Natural killer cell (primary cell): ENCODE measurements at regions not wholly inside any gene's neighbourhood (a gene's known extent, or its start where the extent isn't known, plus 50 kb on each side); places are given as distances from the start of the nearest gene placed in this dataset.

Source experiments
- ATAC-seq, 3 donors: fragments of 150-1000 bp in 2 of 3; fragments of 200-7000 bp in 1 of 3; cut with Tn5 transposase; 1 replicate in 1 of 3; 2 replicates in 2 of 3; pipeline ENCODE4 v1.10.0; 2021; ENCODE audit warnings: mild to moderate bottlenecking in 2 of 3, moderate library complexity in 2 of 3
- DNase-seq, 2 donors: peaks; one replicate each; pipeline versions ENCODE4 v3.0.0 to v3.0.0-alpha.2; 2013 to 2021; ENCODE audit warnings: mixed read lengths in 1 of 2
- H3K27ac ChIP-seq: one replicate; pipeline ENCODE4 v1.5.1; 2013; ENCODE audit warnings: mild to moderate bottlenecking, low read length
- H3K27me3 ChIP-seq: one replicate; pipeline ENCODE4 v1.6.1; 2013; ENCODE audit warnings: low read length; ENCODE audit not compliant: control insufficient read depth, insufficient read depth
- H3K36me3 ChIP-seq: one replicate; pipeline ENCODE4 v1.6.1; 2013; ENCODE audit warnings: low read length; ENCODE audit not compliant: control insufficient read depth, insufficient read depth
- H3K4me1 ChIP-seq: one replicate; pipeline ENCODE4 v1.6.1; 2013; ENCODE audit warnings: low read length; ENCODE audit not compliant: control insufficient read depth, insufficient read depth
- H3K4me3 ChIP-seq: one replicate; pipeline ENCODE4 v1.5.1; 2013; ENCODE audit warnings: low read length
- H3K9me3 ChIP-seq: one replicate; pipeline ENCODE4 v1.6.1; 2013; ENCODE audit warnings: low read length; ENCODE audit not compliant: control insufficient read depth, insufficient read depth
- H3K27ac Mint-ChIP-seq, 2 donors: one replicate each; pipeline ENCODE4 v1.8.0; 2022; ENCODE audit warnings: mild to moderate bottlenecking in 2 of 2, mixed read lengths in 2 of 2, moderate library complexity in 1 of 2
- H3K27me3 Mint-ChIP-seq, 2 donors: one replicate each; pipeline ENCODE4 v1.8.0; 2022; ENCODE audit warnings: low read depth in 2 of 2, mixed read lengths in 2 of 2
- H3K36me3 Mint-ChIP-seq: one replicate; pipeline ENCODE4 v1.8.0; 2022; ENCODE audit warnings: mixed read lengths
- H3K4me1 Mint-ChIP-seq, 2 donors: one replicate each; pipeline ENCODE4 v1.8.0; 2022; ENCODE audit warnings: mixed read lengths in 2 of 2
- H3K4me3 Mint-ChIP-seq: one replicate; pipeline ENCODE4 v1.8.0; 2022; ENCODE audit warnings: mild to moderate bottlenecking, moderate library complexity, mixed read lengths
- H3K9me3 Mint-ChIP-seq, 2 donors: one replicate each; pipeline ENCODE4 v1.8.0; 2022; ENCODE audit warnings: mixed read lengths in 2 of 2
- WGBS: methylation state at CpG from one replicate; pipeline ENCODE4 v1.1.7; 2013; ENCODE audit warnings: missing lambda C conversion rate; ENCODE audit not compliant: insufficient coverage; 5-methylcytosine and 5-hydroxymethylcytosine counted together
- intact Hi-C: fragments of 100-400 bp; cut with micrococcal nuclease; formaldehyde crosslinking; loops from one replicate; pipeline ENCODE4 v1.14.2; 2022
- TF ChIP-seq, protein P1 (sequence below): fragments of 200-600 bp; IDR thresholded peaks from one replicate; pipeline ENCODE4 v1.8.0; 2022; ENCODE audit warnings: antibody characterized with exemption

DNA sequence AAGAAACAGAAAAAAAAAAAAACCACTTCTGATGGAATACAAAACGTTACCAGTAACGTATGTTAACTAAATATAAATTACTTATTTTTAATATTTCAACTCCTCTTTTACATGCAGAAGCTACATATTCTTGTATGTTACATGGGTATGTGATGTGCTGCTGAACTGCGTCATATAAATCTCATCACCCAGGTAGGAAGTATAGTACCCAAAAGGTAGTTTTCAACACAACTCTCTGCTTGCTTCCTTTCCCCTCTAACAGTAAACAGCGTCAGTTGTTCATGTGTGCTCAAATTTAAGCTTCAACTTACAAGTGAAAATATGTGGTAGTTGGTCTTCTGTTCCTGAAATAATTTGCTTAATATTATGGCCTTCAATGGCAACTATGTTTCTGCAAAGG is 250.0 kb upstream of the RBMY1B start:
- H3K27me3 Mint-ChIP-seq, result no peaks in the 10 kb centered on the region
- TF ChIP-seq, protein P1, sequence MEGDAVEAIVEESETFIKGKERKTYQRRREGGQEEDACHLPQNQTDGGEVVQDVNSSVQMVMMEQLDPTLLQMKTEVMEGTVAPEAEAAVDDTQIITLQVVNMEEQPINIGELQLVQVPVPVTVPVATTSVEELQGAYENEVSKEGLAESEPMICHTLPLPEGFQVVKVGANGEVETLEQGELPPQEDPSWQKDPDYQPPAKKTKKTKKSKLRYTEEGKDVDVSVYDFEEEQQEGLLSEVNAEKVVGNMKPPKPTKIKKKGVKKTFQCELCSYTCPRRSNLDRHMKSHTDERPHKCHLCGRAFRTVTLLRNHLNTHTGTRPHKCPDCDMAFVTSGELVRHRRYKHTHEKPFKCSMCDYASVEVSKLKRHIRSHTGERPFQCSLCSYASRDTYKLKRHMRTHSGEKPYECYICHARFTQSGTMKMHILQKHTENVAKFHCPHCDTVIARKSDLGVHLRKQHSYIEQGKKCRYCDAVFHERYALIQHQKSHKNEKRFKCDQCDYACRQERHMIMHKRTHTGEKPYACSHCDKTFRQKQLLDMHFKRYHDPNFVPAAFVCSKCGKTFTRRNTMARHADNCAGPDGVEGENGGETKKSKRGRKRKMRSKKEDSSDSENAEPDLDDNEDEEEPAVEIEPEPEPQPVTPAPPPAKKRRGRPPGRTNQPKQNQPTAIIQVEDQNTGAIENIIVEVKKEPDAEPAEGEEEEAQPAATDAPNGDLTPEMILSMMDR, result no peak
- no peak overlapping the region for H3K27ac Mint-ChIP-seq
- H3K9me3 Mint-ChIP-seq, result no peaks in the 10 kb centered on the region
- H3K4me1 Mint-ChIP-seq, result no peaks in the 10 kb centered on the region
- H3K27ac ChIP-seq, result no peak overlapping the region
- WGBS, result no CpG with 5 or more reads among the region's 4 CpGs
- no peaks in the 10 kb centered on the region for H3K9me3 ChIP-seq
- H3K36me3 Mint-ChIP-seq, result no peaks in the 10 kb centered on the region
- no peaks in the 10 kb centered on the region for H3K27me3 ChIP-seq
- intact Hi-C loops, result loop anchor here (5.0 to 10.0 kb wide), 2 partner anchors 704 to 1826 kb away; no protein-coding TSS in a partner anchor
- H3K4me3 ChIP-seq, result no peak overlapping the region
- H3K4me3 Mint-ChIP-seq, result no peak overlapping the region
- ATAC-seq (no peak), DNase-seq (no peak)
- H3K4me1 ChIP-seq, result no peaks in the 10 kb centered on the region
- no peaks in the 10 kb centered on the region for H3K36me3 ChIP-seq

DNA sequence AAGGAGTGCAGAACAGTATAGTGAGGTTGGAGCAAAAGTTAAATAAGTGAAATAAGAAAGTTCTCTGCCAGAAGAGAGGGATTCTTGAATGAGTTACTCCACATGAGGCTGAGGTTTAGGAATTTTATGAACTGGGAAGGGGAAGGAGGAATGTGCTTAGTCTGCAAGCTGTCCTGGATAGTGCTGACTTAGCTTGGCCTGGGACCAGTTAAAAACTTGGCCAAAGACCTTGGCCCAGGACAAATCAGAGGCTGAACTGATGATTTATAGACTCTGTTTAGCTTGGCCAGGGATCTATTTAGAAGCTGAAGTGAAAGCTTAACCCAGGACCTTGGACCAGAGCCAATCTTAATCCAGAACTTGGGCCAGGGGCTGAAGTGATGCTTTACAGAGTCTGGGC is 244.4 kb upstream of the RBMY1B start:
- intact Hi-C loops, result loop anchor here (10.0 kb wide), 1 partner anchor 1832 kb away; no protein-coding TSS in a partner anchor
- H3K4me1 Mint-ChIP-seq, result no peaks in the 10 kb centered on the region
- H3K36me3 Mint-ChIP-seq, result no peaks in the 10 kb centered on the region
- no peaks in the 10 kb centered on the region for H3K27me3 Mint-ChIP-seq
- no peak overlapping the region for H3K4me3 Mint-ChIP-seq
- TF ChIP-seq, protein P1, result no peak
- H3K27ac Mint-ChIP-seq, result no peak overlapping the region
- Histone ChIP-seq H3K27me3 (no peaks in the 10 kb centered on the region), H3K4me1 (no peaks in the 10 kb centered on the region), H3K36me3 (no peaks in the 10 kb centered on the region), H3K27ac (no peak overlapping the region), H3K9me3 (no peaks in the 10 kb centered on the region), H3K4me3 (no peak overlapping the region)
- no peak for DNase-seq
- H3K9me3 Mint-ChIP-seq, result no peaks in the 10 kb centered on the region
- no peak for ATAC-seq

DNA sequence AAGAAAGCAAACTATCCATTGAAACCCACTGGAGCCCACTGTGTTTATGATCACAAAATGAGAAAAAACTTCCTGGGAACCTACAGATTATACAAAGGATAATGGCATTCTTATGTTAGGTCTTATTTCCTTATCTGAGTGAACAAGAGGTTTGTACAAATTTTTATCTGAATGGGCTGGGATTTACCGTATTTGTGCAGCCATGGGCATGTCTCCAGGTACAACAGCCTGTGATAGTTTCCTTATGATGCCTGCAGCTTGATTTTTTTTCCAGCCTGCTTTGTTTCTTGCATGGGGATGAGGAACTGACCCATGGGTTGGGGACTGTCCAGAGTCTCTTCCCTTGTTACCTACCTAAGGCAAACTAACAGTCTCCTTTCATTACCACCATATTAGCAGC is 244.0 kb upstream of the RBMY1B start:
- TF ChIP-seq, protein P1, result no peak
- Mint-ChIP-seq H3K4me1 (no peaks in the 10 kb centered on the region), H3K27me3 (no peaks in the 10 kb centered on the region), H3K4me3 (no peak overlapping the region), H3K36me3 (no peaks in the 10 kb centered on the region), H3K27ac (no peak overlapping the region), H3K9me3 (no peaks in the 10 kb centered on the region)
- no peaks in the 10 kb centered on the region for H3K27me3 ChIP-seq
- no peaks in the 10 kb centered on the region for H3K4me1 ChIP-seq
- intact Hi-C loops, result loop anchor here (10.0 kb wide), 1 partner anchor 1832 kb away; no protein-coding TSS in a partner anchor
- H3K9me3 ChIP-seq, result no peaks in the 10 kb centered on the region
- no peak overlapping the region for H3K27ac ChIP-seq
- ATAC-seq, result no peak
- no peak overlapping the region for H3K4me3 ChIP-seq
- H3K36me3 ChIP-seq, result no peaks in the 10 kb centered on the region
- WGBS, result 100% methylated on average over 1 of the region's 1 CpG
- DNase-seq, result no peak

DNA sequence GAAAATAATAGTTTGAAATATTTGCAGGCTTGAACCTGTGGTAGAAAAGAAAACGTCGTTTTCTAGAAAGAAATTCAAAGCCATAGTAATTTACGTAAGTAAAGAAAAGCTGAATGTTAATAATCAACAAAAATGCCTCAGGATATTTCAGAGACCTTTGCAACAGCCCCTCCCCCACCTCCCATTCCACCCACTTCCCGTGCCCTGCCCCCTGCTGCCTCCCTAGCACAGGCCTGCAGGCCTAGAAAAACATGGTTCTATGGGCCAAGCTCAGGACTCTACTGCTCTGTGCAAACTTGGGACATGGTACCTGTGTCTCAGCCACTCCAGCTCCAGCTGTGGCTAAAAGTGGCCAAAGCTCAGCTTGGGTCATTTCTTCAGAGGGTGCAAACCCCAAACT is 223.4 kb upstream of the RBMY1B start:
- H3K4me1 Mint-ChIP-seq, result no peaks in the 10 kb centered on the region
- H3K27ac Mint-ChIP-seq, result no peak overlapping the region
- Histone ChIP-seq H3K36me3 (no peaks in the 10 kb centered on the region), H3K27me3 (no peaks in the 10 kb centered on the region), H3K9me3 (no peaks in the 10 kb centered on the region), H3K27ac (no peak overlapping the region), H3K4me1 (no peaks in the 10 kb centered on the region), H3K4me3 (no peak overlapping the region)
- H3K4me3 Mint-ChIP-seq, result no peak overlapping the region
- H3K36me3 Mint-ChIP-seq, result no peaks in the 10 kb centered on the region
- H3K27me3 Mint-ChIP-seq, result no peaks in the 10 kb centered on the region
- ATAC-seq (no peak), DNase-seq (no peak)
- TF ChIP-seq, protein P1, result no peak
- intact Hi-C loops, result no loop called here
- H3K9me3 Mint-ChIP-seq, result no peaks in the 10 kb centered on the region
- WGBS, result 63% methylated on average over 1 of the region's 4 CpGs
